ENCODE measurements at regions not wholly inside any gene's neighbourhood (a gene's known extent, or its start where the extent isn't known, plus 50 kb on each side); places are given as distances from the start of the nearest gene placed in this dataset.

DNA sequence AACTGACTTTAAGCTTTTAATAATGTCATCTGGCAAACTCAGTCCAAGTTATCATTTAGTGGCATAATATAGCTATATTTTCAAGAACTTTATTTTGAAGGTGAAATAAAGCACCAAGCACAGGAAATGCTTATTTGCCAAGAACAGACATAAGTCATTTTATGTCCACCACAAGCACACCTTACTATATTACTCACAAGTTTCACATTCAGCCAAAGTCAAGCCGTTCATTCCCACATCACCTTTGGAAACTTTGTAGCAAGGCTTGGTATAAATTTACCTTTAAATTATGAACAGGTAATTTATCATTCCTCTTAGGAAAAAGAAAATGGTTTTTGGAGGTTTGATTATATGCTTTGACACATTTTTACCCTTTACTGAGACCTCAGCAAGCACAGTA is 236.8 kb upstream of the FKBP1C start:
- TF ChIP-seq ZSCAN20 (CRISPR knock-in tag; IDR thresholded peaks at IDR 0.05) (no peak), ZC3H11A (IDR thresholded peaks at IDR 0.05) (no peak), CHD4 (IDR thresholded peaks at IDR 0.05; ENCODE audit: borderline replicate concordance) (no peak), MYC (IDR thresholded peaks at IDR 0.05; ENCODE audit: borderline replicate concordance, low read length) (no peak), HDAC2 (IDR thresholded peaks at IDR 0.05) (no peak), BHLHE40 (IDR thresholded peaks at IDR 0.05; ENCODE audit: low read depth, low read length) (no peak), NPAS2 (CRISPR knock-in tag; IDR thresholded peaks at IDR 0.05; ENCODE audit: borderline replicate concordance) (no peak), RARB (CRISPR knock-in tag; IDR thresholded peaks at IDR 0.05) (no peak), HOXB5 (CRISPR knock-in tag; IDR thresholded peaks at IDR 0.05) (no peak), MAZ (IDR thresholded peaks at IDR 0.05; ENCODE audit: borderline replicate concordance, low read depth, low read length) (no peak), CBX8 (IDR thresholded peaks at IDR 0.05) (no peak), FOSB (CRISPR knock-in tag; IDR thresholded peaks at IDR 0.05) (no peak), HOXB13 (CRISPR knock-in tag; IDR thresholded peaks at IDR 0.05; ENCODE audit: low read depth) (no peak), FOXS1 (CRISPR knock-in tag; IDR thresholded peaks at IDR 0.05) (no peak), ZFP36 (IDR thresholded peaks at IDR 0.05; ENCODE audit: borderline replicate concordance, partially characterized antibody) (no peak)
- TF ChIP-seq, protein P1, sequence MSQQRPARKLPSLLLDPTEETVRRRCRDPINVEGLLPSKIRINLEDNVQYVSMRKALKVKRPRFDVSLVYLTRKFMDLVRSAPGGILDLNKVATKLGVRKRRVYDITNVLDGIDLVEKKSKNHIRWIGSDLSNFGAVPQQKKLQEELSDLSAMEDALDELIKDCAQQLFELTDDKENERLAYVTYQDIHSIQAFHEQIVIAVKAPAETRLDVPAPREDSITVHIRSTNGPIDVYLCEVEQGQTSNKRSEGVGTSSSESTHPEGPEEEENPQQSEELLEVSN (IDR thresholded peaks at IDR 0.05; ENCODE audit: borderline replicate concordance, low read depth): no peak
- TF ChIP-seq, protein P2, sequence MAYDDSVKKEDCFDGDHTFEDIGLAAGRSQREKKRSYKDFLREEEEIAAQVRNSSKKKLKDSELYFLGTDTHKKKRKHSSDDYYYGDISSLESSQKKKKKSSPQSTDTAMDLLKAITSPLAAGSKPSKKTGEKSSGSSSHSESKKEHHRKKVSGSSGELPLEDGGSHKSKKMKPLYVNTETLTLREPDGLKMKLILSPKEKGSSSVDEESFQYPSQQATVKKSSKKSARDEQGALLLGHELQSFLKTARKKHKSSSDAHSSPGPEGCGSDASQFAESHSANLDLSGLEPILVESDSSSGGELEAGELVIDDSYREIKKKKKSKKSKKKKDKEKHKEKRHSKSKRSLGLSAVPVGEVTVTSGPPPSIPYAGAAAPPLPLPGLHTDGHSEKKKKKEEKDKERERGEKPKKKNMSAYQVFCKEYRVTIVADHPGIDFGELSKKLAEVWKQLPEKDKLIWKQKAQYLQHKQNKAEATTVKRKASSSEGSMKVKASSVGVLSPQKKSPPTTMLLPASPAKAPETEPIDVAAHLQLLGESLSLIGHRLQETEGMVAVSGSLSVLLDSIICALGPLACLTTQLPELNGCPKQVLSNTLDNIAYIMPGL (CRISPR knock-in tag; IDR thresholded peaks at IDR 0.05; ENCODE audit: borderline replicate concordance): no peak
- TF ChIP-seq, protein P3, sequence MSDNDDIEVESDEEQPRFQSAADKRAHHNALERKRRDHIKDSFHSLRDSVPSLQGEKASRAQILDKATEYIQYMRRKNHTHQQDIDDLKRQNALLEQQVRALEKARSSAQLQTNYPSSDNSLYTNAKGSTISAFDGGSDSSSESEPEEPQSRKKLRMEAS (IDR thresholded peaks at IDR 0.05): no peak
- DNase-seq (ENCODE audit: low read depth in 1 of 2, low spot score in 1 of 2) (no peak), FAIRE-seq (no peak), ATAC-seq (no peak)
- 20% methylated on average over 1 of the region's 1 CpG for WGBS (ENCODE audit: missing lambda C conversion rate)
- no peak overlapping the region for H3K27ac ChIP-seq
- H3K4me2 ChIP-seq: no peak overlapping the region
- H3K9me3 ChIP-seq: no peaks in the 10 kb centered on the region
- CTCF ChIA-PET: no interaction called here
- POLR2A ChIA-PET: no interaction called here
- H3K4me3 ChIP-seq: no peak overlapping the region
- H3K4me1 ChIP-seq: no peaks in the 10 kb centered on the region

DNA sequence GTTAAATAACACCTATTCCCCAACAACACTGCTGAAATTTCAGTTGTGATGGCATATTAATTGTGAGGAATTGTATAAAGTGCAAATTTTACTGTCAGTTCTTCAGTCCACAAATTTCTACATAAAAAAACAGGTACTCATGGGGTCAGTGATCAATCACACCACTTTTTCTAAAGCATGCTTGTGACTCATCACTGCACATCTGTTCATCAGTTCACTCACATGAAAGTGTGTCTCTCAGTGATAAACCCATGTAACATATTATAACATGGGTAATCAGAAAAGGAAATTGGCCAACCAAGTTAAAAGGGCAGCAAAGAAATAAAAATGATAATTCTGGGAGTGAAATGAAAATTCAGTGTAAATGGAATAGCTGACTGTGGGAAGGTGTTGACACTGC is 234.7 kb upstream of the FKBP1C start:
- no peak overlapping the region for H3K27ac ChIP-seq
- POLR2A ChIA-PET: no interaction called here
- ATAC-seq (no peak), FAIRE-seq (no peak), DNase-seq (ENCODE audit: low read depth in 1 of 2, low spot score in 1 of 2) (no peak)
- H3K9me3 ChIP-seq: no peaks in the 10 kb centered on the region
- no peaks in the 10 kb centered on the region for H3K4me1 ChIP-seq
- CTCF ChIA-PET: no interaction called here
- H3K4me3 ChIP-seq: no peak overlapping the region
- TF ChIP-seq BHLHE40 (IDR thresholded peaks at IDR 0.05; ENCODE audit: low read depth, low read length) (no peak), ZNF302 (CRISPR knock-in tag; IDR thresholded peaks at IDR 0.05) (no peak), TP53 (CRISPR knock-in tag; IDR thresholded peaks at IDR 0.05) (no peak), CBX8 (IDR thresholded peaks at IDR 0.05) (no peak), CEBPB (IDR thresholded peaks at IDR 0.05) (no peak), HOXB5 (CRISPR knock-in tag; IDR thresholded peaks at IDR 0.05) (no peak), NPAS2 (CRISPR knock-in tag; IDR thresholded peaks at IDR 0.05; ENCODE audit: borderline replicate concordance) (no peak), RARB (CRISPR knock-in tag; IDR thresholded peaks at IDR 0.05) (no peak), RCOR1 (IDR thresholded peaks at IDR 0.05; ENCODE audit: low read depth, low read length) (no peak), MAZ (IDR thresholded peaks at IDR 0.05; ENCODE audit: borderline replicate concordance, low read depth, low read length) (no peak), ZFP36 (IDR thresholded peaks at IDR 0.05; ENCODE audit: borderline replicate concordance, partially characterized antibody) (no peak)
- TF ChIP-seq, protein P4, sequence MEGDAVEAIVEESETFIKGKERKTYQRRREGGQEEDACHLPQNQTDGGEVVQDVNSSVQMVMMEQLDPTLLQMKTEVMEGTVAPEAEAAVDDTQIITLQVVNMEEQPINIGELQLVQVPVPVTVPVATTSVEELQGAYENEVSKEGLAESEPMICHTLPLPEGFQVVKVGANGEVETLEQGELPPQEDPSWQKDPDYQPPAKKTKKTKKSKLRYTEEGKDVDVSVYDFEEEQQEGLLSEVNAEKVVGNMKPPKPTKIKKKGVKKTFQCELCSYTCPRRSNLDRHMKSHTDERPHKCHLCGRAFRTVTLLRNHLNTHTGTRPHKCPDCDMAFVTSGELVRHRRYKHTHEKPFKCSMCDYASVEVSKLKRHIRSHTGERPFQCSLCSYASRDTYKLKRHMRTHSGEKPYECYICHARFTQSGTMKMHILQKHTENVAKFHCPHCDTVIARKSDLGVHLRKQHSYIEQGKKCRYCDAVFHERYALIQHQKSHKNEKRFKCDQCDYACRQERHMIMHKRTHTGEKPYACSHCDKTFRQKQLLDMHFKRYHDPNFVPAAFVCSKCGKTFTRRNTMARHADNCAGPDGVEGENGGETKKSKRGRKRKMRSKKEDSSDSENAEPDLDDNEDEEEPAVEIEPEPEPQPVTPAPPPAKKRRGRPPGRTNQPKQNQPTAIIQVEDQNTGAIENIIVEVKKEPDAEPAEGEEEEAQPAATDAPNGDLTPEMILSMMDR (IDR thresholded peaks at IDR 0.05): no peak
- TF ChIP-seq, protein P5, sequence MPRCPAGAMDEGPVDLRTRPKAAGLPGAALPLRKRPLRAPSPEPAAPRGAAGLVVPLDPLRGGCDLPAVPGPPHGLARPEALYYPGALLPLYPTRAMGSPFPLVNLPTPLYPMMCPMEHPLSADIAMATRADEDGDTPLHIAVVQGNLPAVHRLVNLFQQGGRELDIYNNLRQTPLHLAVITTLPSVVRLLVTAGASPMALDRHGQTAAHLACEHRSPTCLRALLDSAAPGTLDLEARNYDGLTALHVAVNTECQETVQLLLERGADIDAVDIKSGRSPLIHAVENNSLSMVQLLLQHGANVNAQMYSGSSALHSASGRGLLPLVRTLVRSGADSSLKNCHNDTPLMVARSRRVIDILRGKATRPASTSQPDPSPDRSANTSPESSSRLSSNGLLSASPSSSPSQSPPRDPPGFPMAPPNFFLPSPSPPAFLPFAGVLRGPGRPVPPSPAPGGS (IDR thresholded peaks at IDR 0.05): no peak
- TF ChIP-seq, protein P1 (IDR thresholded peaks at IDR 0.05; ENCODE audit: borderline replicate concordance, low read depth): no peak
- no peak overlapping the region for H3K4me2 ChIP-seq

All from A549 (cell line).